ENCODE measurements at regions not wholly inside any gene's neighbourhood (a gene's known extent, or its start where the extent isn't known, plus 50 kb on each side); places are given as distances from the start of the nearest gene placed in this dataset.

- no peak overlapping the region for H3K9ac ChIP-seq (ENCODE audit: low read length)
- no peaks in the 10 kb centered on the region for H3K27me3 ChIP-seq (ENCODE audit: low read depth, low read length)
- no peak overlapping the region for H3K27ac ChIP-seq (ENCODE audit: low read length)
- no peaks in the 10 kb centered on the region for H4K20me1 ChIP-seq (ENCODE audit: insufficient read depth, low read length)
- no peak overlapping the region for H3K4me2 ChIP-seq (ENCODE audit: low read length)
- H3K79me2 ChIP-seq (ENCODE audit: low read length): no peaks in the 10 kb centered on the region
- H3K4me1 ChIP-seq (ENCODE audit: low read length): peaks cover 5% of the 10 kb centered on the region
- no peak for TF ChIP-seq CTCF (IDR thresholded peaks at IDR 0.05; ENCODE audit: low read depth, low read length)
- no peak for TF ChIP-seq EZH2phosphoT487 (IDR thresholded peaks at IDR 0.05; ENCODE audit: low read depth)
- H3K9me3 ChIP-seq (ENCODE audit: insufficient read depth, low read length): no peaks in the 10 kb centered on the region
- H3K36me3 ChIP-seq (replicated peaks; ENCODE audit: low read depth, low read length): no peaks in the 10 kb centered on the region
- no peak overlapping the region for H2AFZ ChIP-seq (ENCODE audit: low read depth, low read length)
- H3K4me3 ChIP-seq (ENCODE audit: low read length): no peak overlapping the region
These were observed 364.1 kb upstream of the HS6ST1 start for GRCh38 chr2:128682729-128683284.

- Histone ChIP-seq H3K4me2 (ENCODE audit: low read length) (no peak overlapping the region), H4K20me1 (ENCODE audit: insufficient read depth, low read length) (no peaks in the 10 kb centered on the region), H3K27ac (ENCODE audit: low read length) (no peak overlapping the region), H3K9ac (ENCODE audit: low read length) (no peak overlapping the region), H3K4me1 (ENCODE audit: low read length) (peaks cover 5% of the 10 kb centered on the region), H3K9me3 (ENCODE audit: insufficient read depth, low read length) (no peaks in the 10 kb centered on the region), H3K4me3 (ENCODE audit: low read length) (no peak overlapping the region), H2AFZ (ENCODE audit: low read depth, low read length) (no peak overlapping the region), H3K27me3 (ENCODE audit: low read depth, low read length) (no peaks in the 10 kb centered on the region), H3K79me2 (ENCODE audit: low read length) (no peaks in the 10 kb centered on the region), H3K36me3 (replicated peaks; ENCODE audit: low read depth, low read length) (no peaks in the 10 kb centered on the region)
- TF ChIP-seq CTCF (IDR thresholded peaks at IDR 0.05; ENCODE audit: low read depth, low read length) (no peak), EZH2phosphoT487 (IDR thresholded peaks at IDR 0.05; ENCODE audit: low read depth) (no peak)
These were observed 365.9 kb upstream of the HS6ST1 start for GRCh38 chr2:128684523-128684922.

- no peak overlapping the region for H3K27ac ChIP-seq (ENCODE audit: low read length)
- H2AFZ ChIP-seq (ENCODE audit: low read depth, low read length): no peak overlapping the region
- no peak overlapping the region for H3K4me3 ChIP-seq (ENCODE audit: low read length)
- peaks cover 5% of the 10 kb centered on the region for H3K4me1 ChIP-seq (ENCODE audit: low read length)
- no peaks in the 10 kb centered on the region for H3K79me2 ChIP-seq (ENCODE audit: low read length)
- no peak overlapping the region for H3K9ac ChIP-seq (ENCODE audit: low read length)
- no peaks in the 10 kb centered on the region for H3K27me3 ChIP-seq (ENCODE audit: low read depth, low read length)
- TF ChIP-seq EZH2phosphoT487 (IDR thresholded peaks at IDR 0.05; ENCODE audit: low read depth) (no peak), CTCF (IDR thresholded peaks at IDR 0.05; ENCODE audit: low read depth, low read length) (no peak)
- no peaks in the 10 kb centered on the region for H3K9me3 ChIP-seq (ENCODE audit: insufficient read depth, low read length)
- H3K4me2 ChIP-seq (ENCODE audit: low read length): peak overlapping the region; percentile 26
- H3K36me3 ChIP-seq (replicated peaks; ENCODE audit: low read depth, low read length): no peaks in the 10 kb centered on the region
- H4K20me1 ChIP-seq (ENCODE audit: insufficient read depth, low read length): no peaks in the 10 kb centered on the region
These were observed 367.3 kb upstream of the HS6ST1 start for GRCh38 chr2:128685841-128686496.

- TF ChIP-seq CTCF (IDR thresholded peaks at IDR 0.05; ENCODE audit: low read depth, low read length) (no peak), EZH2phosphoT487 (IDR thresholded peaks at IDR 0.05; ENCODE audit: low read depth) (no peak)
- no peaks in the 10 kb centered on the region for H3K79me2 ChIP-seq (ENCODE audit: low read length)
- no peaks in the 10 kb centered on the region for H3K27me3 ChIP-seq (ENCODE audit: low read depth, low read length)
- H3K9ac ChIP-seq (ENCODE audit: low read length): no peak overlapping the region
- no peaks in the 10 kb centered on the region for H3K36me3 ChIP-seq (replicated peaks; ENCODE audit: low read depth, low read length)
- no peak overlapping the region for H3K4me3 ChIP-seq (ENCODE audit: low read length)
- H3K9me3 ChIP-seq (ENCODE audit: insufficient read depth, low read length): no peaks in the 10 kb centered on the region
- no peaks in the 10 kb centered on the region for H4K20me1 ChIP-seq (ENCODE audit: insufficient read depth, low read length)
- peaks cover 5% of the 10 kb centered on the region for H3K4me1 ChIP-seq (ENCODE audit: low read length)
- H3K27ac ChIP-seq (ENCODE audit: low read length): no peak overlapping the region
- H3K4me2 ChIP-seq (ENCODE audit: low read length): peak overlapping the region; percentile 26
- no peak overlapping the region for H2AFZ ChIP-seq (ENCODE audit: low read depth, low read length)
These were observed 367.8 kb upstream of the HS6ST1 start for GRCh38 chr2:128686497-128686859.
